GM12878 (cell line): ENCODE measurements at regions not wholly inside any gene's neighbourhood (a gene's known extent, or its start where the extent isn't known, plus 50 kb on each side); places are given as distances from the start of the nearest gene placed in this dataset.

Experiments
- ATAC-seq: fragments of 200-7000 bp; cut with Tn5 transposase; 3 replicates; pipeline ENCODE4 v1.9.1; 2020; ENCODE audit warnings: mild to moderate bottlenecking, moderate library complexity
- BruUV-seq: library from RNA; stranded (reverse); fragments of 400-500 nt; replicated peaks from 2 replicates; lab custom pipeline; 2021; lab: Mats Ljungman, UMichigan
- CTCF ChIA-PET: fragments of 300-600 bp; sonication (Branson Sonifier 250); formaldehyde crosslinking; extraction: SDS; loops from one replicate; lab custom pipeline; 2021; ENCODE audit warnings: inconsistent platforms; lab: Yijun Ruan, JAX
- POLR2A ChIA-PET: fragments of 350-600 bp; formaldehyde crosslinking; extraction: SDS; loops from one replicate; lab custom pipeline; 2021; ENCODE audit warnings: inconsistent platforms; lab: Charles Lee
- RAD21 ChIA-PET: fragments of 300-600 bp; sonication (Branson Sonifier 250); formaldehyde crosslinking; loops from one replicate; lab custom pipeline; 2023; ENCODE audit warnings: antibody characterized with exemption; ENCODE audit not compliant: unreplicated experiment; lab: Charles Lee
- SMC1A ChIA-PET: fragments of 300-600 bp; sonication (Branson Sonifier 250); formaldehyde crosslinking; loops from one replicate; lab custom pipeline; 2023; ENCODE audit not compliant: unreplicated experiment, uncharacterized antibody; lab: Charles Lee
- DNase-seq: peaks from one replicate; pipeline ENCODE4 v3.0.0-alpha.2; 2011; ENCODE audit warnings: low read depth, low spot score
- FAIRE-seq: peaks from 3 replicates; lab custom pipeline; 2011; peaks lifted over from hg19 to GRCh38; lab: Jason Lieb, UNC
- H2AFZ ChIP-seq: 2 replicates; pipeline ENCODE4 v1.6.0; 2011; ENCODE audit warnings: low read depth, low read length, control low read depth; ENCODE audit not compliant: control insufficient read depth
- H3K27ac ChIP-seq: 2 replicates; pipeline ENCODE4 v1.5.1; 2011; ENCODE audit warnings: control low read depth; ENCODE audit not compliant: control insufficient read depth, insufficient read depth
- H3K27me3 ChIP-seq, 2 experiments: replicated peaks in 1 of 2; 2 replicates each; pipeline versions ENCODE4 v1.6.0 to v1.6.1; 2011; ENCODE audit warnings: low read length in 1 of 2; ENCODE audit not compliant: control insufficient read depth in 2 of 2, insufficient read depth in 2 of 2
- H3K36me3 ChIP-seq, 2 experiments: 2 replicates each; pipeline ENCODE4 v1.5.1; 2011; ENCODE audit warnings: low read length in 1 of 2; ENCODE audit not compliant: control insufficient read depth in 2 of 2, insufficient read depth in 2 of 2
- H3K4me1 ChIP-seq: 2 replicates; pipeline ENCODE4 v1.6.1; 2011; ENCODE audit warnings: mild to moderate bottlenecking, low read length, moderate library complexity, mixed read lengths; ENCODE audit not compliant: control insufficient read depth, insufficient read depth
- H3K4me2 ChIP-seq: 2 replicates; pipeline ENCODE4 v1.6.0; 2011; ENCODE audit warnings: control low read depth; ENCODE audit not compliant: control insufficient read depth, insufficient read depth
- H3K4me3 ChIP-seq: fragments of 200-600 bp; sonication (generic); 2 replicates; pipeline ENCODE4 v1.5.1; 2016
- H3K79me2 ChIP-seq: 2 replicates; pipeline ENCODE4 v1.6.0; 2011; ENCODE audit warnings: low read length; ENCODE audit not compliant: control insufficient read depth, insufficient read depth
- H3K9ac ChIP-seq: 2 replicates; pipeline ENCODE4 v1.8.0; 2011; ENCODE audit warnings: low read length, control low read depth, mixed read lengths; ENCODE audit not compliant: control insufficient read depth, insufficient read depth
- H3K9me3 ChIP-seq: replicated peaks from 3 replicates; pipeline ENCODE4 v1.5.1; 2011; ENCODE audit warnings: mild to moderate bottlenecking, low read length; ENCODE audit not compliant: control insufficient read depth, insufficient read depth
- H4K20me1 ChIP-seq: 2 replicates; pipeline ENCODE4 v1.6.0; 2011; ENCODE audit not compliant: control insufficient read depth, insufficient read depth
- BRCA1 ChIP-seq: IDR thresholded peaks from 2 replicates; pipeline ENCODE4 v1.6.1; 2011; ENCODE audit warnings: low read depth, low read length, improper control_type of control experiment
- EGR1 ChIP-seq, 2 experiments: IDR thresholded peaks; 1 replicate in 1 of 2; 2 replicates in 1 of 2; pipeline ENCODE4 v1.6.1; 2011 to 2012; ENCODE audit warnings: low read depth in 2 of 2, low read length in 2 of 2, borderline replicate concordance in 1 of 2, mild to moderate bottlenecking in 1 of 2, moderate library complexity in 1 of 2
- EP300 ChIP-seq, 2 experiments: fragments of 150-350 bp in 1 of 2; IDR thresholded peaks; 2 replicates each; pipeline ENCODE4 v1.6.1; 2011 to 2012; ENCODE audit warnings: low read depth in 2 of 2, low read length in 2 of 2, borderline replicate concordance in 1 of 2, improper control_type of control experiment in 1 of 2, inconsistent platforms in 1 of 2; ENCODE audit not compliant: control insufficient read depth in 1 of 2
- ESRRA ChIP-seq: IDR thresholded peaks from 2 replicates; pipeline ENCODE4 v1.6.1; 2012; ENCODE audit warnings: mild to moderate bottlenecking, low read length, improper control_type of control experiment
- FOS ChIP-seq: IDR thresholded peaks from 3 replicates; pipeline ENCODE4 v1.6.1; 2011; ENCODE audit warnings: borderline replicate concordance; ENCODE audit not compliant: insufficient read length; ENCODE audit errors: extremely low read depth
- HDAC6 ChIP-seq: fragments of 200-600 bp; sonication (generic); IDR thresholded peaks from one replicate; pipeline ENCODE4 v1.8.0; 2017; ENCODE audit warnings: antibody characterized with exemption; ENCODE audit not compliant: unreplicated experiment
- IRF4 ChIP-seq: IDR thresholded peaks from 2 replicates; pipeline ENCODE4 v1.6.1; 2011; ENCODE audit warnings: low read depth, low read length
- KLF5 ChIP-seq: fragments of 450-650 bp; IDR thresholded peaks from 2 replicates; pipeline ENCODE4 v1.6.1; 2014; ENCODE audit warnings: mild to moderate bottlenecking; ENCODE audit not compliant: partially characterized antibody
- MTA2 ChIP-seq: fragments of 450-650 bp; IDR thresholded peaks from 2 replicates; pipeline ENCODE4 v1.6.1; 2016; ENCODE audit warnings: low read depth, mild to moderate bottlenecking, moderate library complexity
- MYB ChIP-seq: fragments of 150-350 bp; IDR thresholded peaks from 2 replicates; pipeline ENCODE4 v1.6.1; 2014; ENCODE audit warnings: mild to moderate bottlenecking, low read depth, low read length, borderline replicate concordance
- NR2C2 ChIP-seq: IDR thresholded peaks from 2 replicates; pipeline ENCODE4 v1.6.1; 2011; ENCODE audit warnings: borderline replicate concordance, low read depth; ENCODE audit not compliant: control insufficient read depth, insufficient read length
- RB1 ChIP-seq: fragments of 450-650 bp; formaldehyde crosslinking; IDR thresholded peaks from 2 replicates; pipeline ENCODE4 v1.6.1; 2017; ENCODE audit warnings: mild to moderate bottlenecking, borderline replicate concordance
- SMC3 ChIP-seq: IDR thresholded peaks from 2 replicates; pipeline ENCODE4 v1.6.1; 2011; ENCODE audit warnings: low read length, improper control_type of control experiment, borderline replicate concordance
- SUZ12 ChIP-seq: fragments of 200-600 bp; sonication (generic); IDR thresholded peaks from one replicate; pipeline ENCODE4 v1.6.1; 2018; ENCODE audit warnings: antibody characterized with exemption, mild to moderate bottlenecking; ENCODE audit not compliant: unreplicated experiment
- ZNF384 ChIP-seq: IDR thresholded peaks from 2 replicates; pipeline ENCODE4 v1.6.1; 2012; ENCODE audit warnings: low read depth, mild to moderate bottlenecking, low read length, improper control_type of control experiment, borderline replicate concordance
- WGBS: methylation state at CpG from one replicate; pipeline ENCODE4 v1.1.6; 2016; ENCODE audit warnings: low lambda C conversion rate; ENCODE audit not compliant: insufficient replicate concordance, insufficient coverage; ENCODE audit errors: missing lambda C conversion rate; 5-methylcytosine and 5-hydroxymethylcytosine counted together
- in situ Hi-C: fragments of 300-500 bp; cut with MboI; formaldehyde crosslinking; loops from 9 replicates; pipeline ENCODE4 v1.14.3; 2018; ENCODE audit warnings: mixed read lengths
- intact Hi-C: fragments of 100-400 bp; cut with micrococcal nuclease; formaldehyde crosslinking; loops from one replicate; pipeline ENCODE4 v1.14.2; 2022; ENCODE audit not compliant: unreplicated experiment
- TF ChIP-seq, protein P1 (sequence below): fragments of 450-650 bp; formaldehyde crosslinking; IDR thresholded peaks from 2 replicates; pipeline ENCODE4 v1.4.0; 2020; ENCODE audit warnings: mild to moderate bottlenecking, moderate library complexity
- TF ChIP-seq, protein P2 (sequence below): fragments of 450-650 bp; IDR thresholded peaks from 2 replicates; pipeline ENCODE4 v1.6.1; 2016; ENCODE audit warnings: mild to moderate bottlenecking

GRCh38 chr7:112987171-112987570 lies 99.5 kb downstream of the GPR85 start:
- Histone ChIP-seq H4K20me1 (no peaks in the 10 kb centered on the region), H3K4me3 (no peak overlapping the region), H3K36me3 (no peaks in the 10 kb centered on the region), H3K4me1 (peaks cover 8% of the 10 kb centered on the region), H3K9ac (no peak overlapping the region), H3K9me3 (no peaks in the 10 kb centered on the region), H3K4me2 (no peak overlapping the region), H2AFZ (no peak overlapping the region), H3K27ac (no peak overlapping the region), H3K79me2 (no peaks in the 10 kb centered on the region), H3K27me3 (no peaks in the 10 kb centered on the region)
- FAIRE-seq (no peak), DNase-seq (no peak), ATAC-seq (no peak)
- in situ Hi-C loops, result no loop called here
- ChIA-PET RAD21 (no interaction called here), CTCF (interaction anchor here (0.9 kb wide), 1 partner anchor 437 kb away, joined by 3 read pairs; no protein-coding TSS in a partner anchor), POLR2A (no interaction called here), SMC1A (no interaction called here)
- intact Hi-C loops, result no loop called here
- no TSS peak for BruUV-seq
- TF ChIP-seq IRF4 (no peak), SUZ12 (no peak), EGR1 (IDR thresholded peaks at IDR 0.05; ENCODE audit: borderline replicate concordance in 1 of 2, low read depth in 2 of 2, low read length in 2 of 2) (no peak), ESRRA (no peak), ZNF384 (no peak), NR2C2 (no peak), EP300 (IDR thresholded peaks at IDR 0.05; ENCODE audit: borderline replicate concordance in 1 of 2, control insufficient read depth in 1 of 2, low read depth in 2 of 2, low read length in 2 of 2) (no peak), MTA2 (no peak), FOS (no peak), KLF5 (no peak), BRCA1 (no peak), SMC3 (no peak), MYB (no peak), RB1 (no peak), HDAC6 (no peak)
- TF ChIP-seq, protein P1, sequence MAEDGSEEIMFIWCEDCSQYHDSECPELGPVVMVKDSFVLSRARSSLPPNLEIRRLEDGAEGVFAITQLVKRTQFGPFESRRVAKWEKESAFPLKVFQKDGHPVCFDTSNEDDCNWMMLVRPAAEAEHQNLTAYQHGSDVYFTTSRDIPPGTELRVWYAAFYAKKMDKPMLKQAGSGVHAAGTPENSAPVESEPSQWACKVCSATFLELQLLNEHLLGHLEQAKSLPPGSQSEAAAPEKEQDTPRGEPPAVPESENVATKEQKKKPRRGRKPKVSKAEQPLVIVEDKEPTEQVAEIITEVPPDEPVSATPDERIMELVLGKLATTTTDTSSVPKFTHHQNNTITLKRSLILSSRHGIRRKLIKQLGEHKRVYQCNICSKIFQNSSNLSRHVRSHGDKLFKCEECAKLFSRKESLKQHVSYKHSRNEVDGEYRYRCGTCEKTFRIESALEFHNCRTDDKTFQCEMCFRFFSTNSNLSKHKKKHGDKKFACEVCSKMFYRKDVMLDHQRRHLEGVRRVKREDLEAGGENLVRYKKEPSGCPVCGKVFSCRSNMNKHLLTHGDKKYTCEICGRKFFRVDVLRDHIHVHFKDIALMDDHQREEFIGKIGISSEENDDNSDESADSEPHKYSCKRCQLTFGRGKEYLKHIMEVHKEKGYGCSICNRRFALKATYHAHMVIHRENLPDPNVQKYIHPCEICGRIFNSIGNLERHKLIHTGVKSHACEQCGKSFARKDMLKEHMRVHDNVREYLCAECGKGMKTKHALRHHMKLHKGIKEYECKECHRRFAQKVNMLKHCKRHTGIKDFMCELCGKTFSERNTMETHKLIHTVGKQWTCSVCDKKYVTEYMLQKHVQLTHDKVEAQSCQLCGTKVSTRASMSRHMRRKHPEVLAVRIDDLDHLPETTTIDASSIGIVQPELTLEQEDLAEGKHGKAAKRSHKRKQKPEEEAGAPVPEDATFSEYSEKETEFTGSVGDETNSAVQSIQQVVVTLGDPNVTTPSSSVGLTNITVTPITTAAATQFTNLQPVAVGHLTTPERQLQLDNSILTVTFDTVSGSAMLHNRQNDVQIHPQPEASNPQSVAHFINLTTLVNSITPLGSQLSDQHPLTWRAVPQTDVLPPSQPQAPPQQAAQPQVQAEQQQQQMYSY (CRISPR knock-in tag), result no peak
- TF ChIP-seq, protein P2, sequence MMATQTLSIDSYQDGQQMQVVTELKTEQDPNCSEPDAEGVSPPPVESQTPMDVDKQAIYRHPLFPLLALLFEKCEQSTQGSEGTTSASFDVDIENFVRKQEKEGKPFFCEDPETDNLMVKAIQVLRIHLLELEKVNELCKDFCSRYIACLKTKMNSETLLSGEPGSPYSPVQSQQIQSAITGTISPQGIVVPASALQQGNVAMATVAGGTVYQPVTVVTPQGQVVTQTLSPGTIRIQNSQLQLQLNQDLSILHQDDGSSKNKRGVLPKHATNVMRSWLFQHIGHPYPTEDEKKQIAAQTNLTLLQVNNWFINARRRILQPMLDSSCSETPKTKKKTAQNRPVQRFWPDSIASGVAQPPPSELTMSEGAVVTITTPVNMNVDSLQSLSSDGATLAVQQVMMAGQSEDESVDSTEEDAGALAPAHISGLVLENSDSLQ, result no peak
- 7% methylated on average over 1 of the region's 1 CpG for WGBS
